ENCODE measurements at regions not wholly inside any gene's neighbourhood (a gene's known extent, or its start where the extent isn't known, plus 50 kb on each side); places are given as distances from the start of the nearest gene placed in this dataset.
"Not testable (repeated sequence)": the region's sequence is repeated elsewhere in the genome, so short reads cannot be mapped to it uniquely, and the experiment has no call there.

DNA sequence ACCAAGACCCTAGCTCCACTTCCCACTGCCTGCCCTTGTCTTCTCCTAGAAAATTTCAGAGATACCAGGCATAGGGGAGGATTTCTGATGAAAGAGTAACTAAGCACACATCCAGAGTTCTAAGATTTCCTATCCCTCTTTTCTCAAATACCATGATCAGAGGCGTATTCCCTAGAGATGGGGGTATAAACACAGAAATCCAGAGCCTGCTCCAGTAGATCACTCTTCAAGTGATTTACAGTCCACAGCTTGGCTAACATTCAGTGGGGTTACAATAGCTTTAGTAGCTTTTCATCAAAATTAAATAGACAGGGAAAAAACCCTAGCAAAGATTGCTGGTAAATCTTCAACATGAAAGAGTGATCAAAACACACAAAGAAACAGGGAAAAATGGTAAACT is 800.7 kb upstream of the GRM7 start:
- Histone ChIP-seq H3K27me3 (no peaks in the 10 kb centered on the region), H3K27ac (no peak overlapping the region), H3K36me3 (no peaks in the 10 kb centered on the region), H3K9me3 (no peaks in the 10 kb centered on the region), H3K4me1 (no peaks in the 10 kb centered on the region), H3K4me3 (no peak overlapping the region)
- no peak for TF ChIP-seq POLR2A (IDR thresholded peaks at IDR 0.05)
- DNase-seq (ENCODE audit: low spot score in 2 of 2), result no peak
- intact Hi-C loops (cut with DNase I; ENCODE audit: low total_unique reads), result no loop called here

DNA sequence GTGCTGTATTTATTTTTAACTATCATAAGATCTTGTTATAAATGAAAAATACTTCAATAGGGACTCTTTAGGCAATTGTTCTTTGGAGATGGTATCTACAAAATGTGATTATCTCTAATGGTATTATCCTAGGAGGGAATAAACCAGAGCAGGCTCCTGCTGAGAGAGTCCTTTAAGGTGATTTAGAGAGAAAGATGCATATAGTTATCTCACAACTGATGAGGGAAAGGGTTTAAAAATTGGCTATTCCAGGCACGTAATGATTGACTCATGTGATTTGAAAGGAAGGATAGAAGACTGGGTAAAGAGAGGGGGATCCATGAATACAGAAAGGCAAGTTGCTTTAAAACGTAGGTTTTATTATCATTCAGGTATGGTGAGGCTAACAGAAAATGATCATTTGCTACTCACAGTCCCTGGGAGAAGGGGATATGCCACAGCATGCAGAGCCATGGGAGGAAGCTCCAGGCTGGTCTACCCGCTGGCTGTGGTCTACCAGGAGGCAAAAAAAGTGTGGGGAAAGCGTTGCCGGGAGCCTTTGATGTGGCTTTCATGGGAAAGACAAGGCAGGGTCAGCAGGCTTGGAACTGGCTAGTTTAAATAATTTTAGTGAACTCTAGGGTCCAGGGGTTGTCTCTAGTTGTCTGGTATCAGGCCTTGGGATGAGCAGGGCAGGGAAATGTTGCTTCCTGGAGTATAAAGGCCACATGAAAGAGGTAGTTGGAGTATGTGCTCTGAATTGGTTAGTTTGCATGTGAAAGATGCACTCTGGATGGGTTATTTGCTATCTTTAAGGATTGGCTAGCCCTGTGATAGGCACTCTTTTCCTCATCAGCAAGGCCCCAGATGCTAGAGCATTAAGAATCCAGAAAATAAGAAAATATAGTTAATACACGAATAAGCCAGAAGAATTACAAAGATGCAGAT is 798.4 kb upstream of the GRM7 start:
- H3K27ac ChIP-seq, result no peak overlapping the region
- intact Hi-C loops (cut with DNase I; ENCODE audit: low total_unique reads), result no loop called here
- H3K4me1 ChIP-seq, result no peaks in the 10 kb centered on the region
- no peaks in the 10 kb centered on the region for H3K27me3 ChIP-seq
- no peak for DNase-seq (ENCODE audit: low spot score in 2 of 2)
- no peaks in the 10 kb centered on the region for H3K36me3 ChIP-seq
- H3K9me3 ChIP-seq, result no peaks in the 10 kb centered on the region
- H3K4me3 ChIP-seq, result no peak overlapping the region
- no peak for TF ChIP-seq POLR2A (IDR thresholded peaks at IDR 0.05)
- TF ChIP-seq POLR2AphosphoS5 (IDR thresholded peaks at IDR 0.05), result no peak
- TF ChIP-seq, protein P1, sequence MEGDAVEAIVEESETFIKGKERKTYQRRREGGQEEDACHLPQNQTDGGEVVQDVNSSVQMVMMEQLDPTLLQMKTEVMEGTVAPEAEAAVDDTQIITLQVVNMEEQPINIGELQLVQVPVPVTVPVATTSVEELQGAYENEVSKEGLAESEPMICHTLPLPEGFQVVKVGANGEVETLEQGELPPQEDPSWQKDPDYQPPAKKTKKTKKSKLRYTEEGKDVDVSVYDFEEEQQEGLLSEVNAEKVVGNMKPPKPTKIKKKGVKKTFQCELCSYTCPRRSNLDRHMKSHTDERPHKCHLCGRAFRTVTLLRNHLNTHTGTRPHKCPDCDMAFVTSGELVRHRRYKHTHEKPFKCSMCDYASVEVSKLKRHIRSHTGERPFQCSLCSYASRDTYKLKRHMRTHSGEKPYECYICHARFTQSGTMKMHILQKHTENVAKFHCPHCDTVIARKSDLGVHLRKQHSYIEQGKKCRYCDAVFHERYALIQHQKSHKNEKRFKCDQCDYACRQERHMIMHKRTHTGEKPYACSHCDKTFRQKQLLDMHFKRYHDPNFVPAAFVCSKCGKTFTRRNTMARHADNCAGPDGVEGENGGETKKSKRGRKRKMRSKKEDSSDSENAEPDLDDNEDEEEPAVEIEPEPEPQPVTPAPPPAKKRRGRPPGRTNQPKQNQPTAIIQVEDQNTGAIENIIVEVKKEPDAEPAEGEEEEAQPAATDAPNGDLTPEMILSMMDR (IDR thresholded peaks at IDR 0.05), result no peak

DNA sequence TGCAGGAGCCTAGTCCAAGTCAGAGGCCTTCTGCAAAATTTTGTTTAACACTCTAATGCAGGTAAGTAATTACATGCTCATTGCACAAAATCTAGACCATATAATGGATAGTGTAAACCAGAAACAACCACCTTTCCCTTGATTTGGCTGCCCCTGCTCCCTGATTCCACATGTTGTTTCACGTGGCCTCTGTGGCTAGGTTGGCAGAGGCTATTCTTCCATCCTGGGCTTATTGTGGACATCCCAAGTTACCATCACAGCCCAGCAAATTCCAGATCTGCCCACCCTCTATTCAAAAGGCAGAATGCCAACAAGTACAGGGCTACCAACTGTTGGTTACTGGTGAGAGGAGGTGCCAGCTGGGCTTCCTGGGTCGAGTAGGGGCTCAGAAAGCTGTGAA is 794.5 kb upstream of the GRM7 start:
- no peak for DNase-seq (ENCODE audit: low spot score in 2 of 2)
- H3K4me1 ChIP-seq, result no peaks in the 10 kb centered on the region
- no peaks in the 10 kb centered on the region for H3K36me3 ChIP-seq
- H3K27me3 ChIP-seq, result no peaks in the 10 kb centered on the region
- no peak overlapping the region for H3K4me3 ChIP-seq
- TF ChIP-seq POLR2AphosphoS5 (IDR thresholded peaks at IDR 0.05), result no peak
- TF ChIP-seq POLR2A (IDR thresholded peaks at IDR 0.05), result no peak
- TF ChIP-seq, protein P1 (IDR thresholded peaks at IDR 0.05), result no peak
- H3K27ac ChIP-seq, result no peak overlapping the region
- intact Hi-C loops (cut with DNase I; ENCODE audit: low total_unique reads), result no loop called here
- no peaks in the 10 kb centered on the region for H3K9me3 ChIP-seq

DNA sequence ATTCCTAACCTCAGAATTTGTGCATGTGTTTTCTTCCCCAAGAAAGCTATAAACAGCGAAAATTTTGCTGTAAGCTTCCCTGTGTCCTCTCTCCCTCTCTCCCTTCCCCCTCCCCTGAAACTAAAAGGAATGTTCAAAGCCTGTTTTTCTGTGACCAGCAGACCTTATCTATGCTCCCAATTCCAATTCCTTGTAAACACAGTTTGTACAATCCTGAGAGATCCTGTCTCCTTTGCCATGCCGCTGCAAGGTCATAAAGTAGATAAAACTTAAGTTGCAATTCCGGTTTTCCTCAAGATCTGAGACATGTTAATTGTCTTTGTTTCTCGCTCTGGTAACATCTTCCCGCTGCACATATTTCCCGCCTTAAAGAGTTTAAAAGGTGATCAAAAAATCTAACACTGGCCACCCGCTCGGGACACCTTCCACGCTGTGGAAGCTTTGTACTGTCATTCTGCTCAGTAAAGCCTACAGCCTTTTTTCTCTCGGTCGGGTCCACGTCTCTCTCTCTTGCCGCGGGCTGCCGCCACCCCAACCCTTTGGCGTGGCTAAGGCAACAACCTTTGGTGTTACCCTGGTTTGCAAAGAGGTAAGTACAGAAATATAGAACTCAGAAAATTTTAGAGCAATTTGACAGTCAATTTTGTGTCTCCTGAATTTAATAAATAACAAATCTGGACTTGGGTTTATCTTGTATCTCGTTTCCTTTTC is 793.9 kb upstream of the GRM7 start:
- H3K9me3 ChIP-seq; H3K36me3 ChIP-seq; H3K27ac ChIP-seq; intact Hi-C loops (cut with DNase I; ENCODE audit: low total_unique reads); H3K4me1 ChIP-seq; H3K4me3 ChIP-seq; DNase-seq (ENCODE audit: low spot score in 2 of 2); H3K27me3 ChIP-seq: not testable (repeated sequence)

DNA sequence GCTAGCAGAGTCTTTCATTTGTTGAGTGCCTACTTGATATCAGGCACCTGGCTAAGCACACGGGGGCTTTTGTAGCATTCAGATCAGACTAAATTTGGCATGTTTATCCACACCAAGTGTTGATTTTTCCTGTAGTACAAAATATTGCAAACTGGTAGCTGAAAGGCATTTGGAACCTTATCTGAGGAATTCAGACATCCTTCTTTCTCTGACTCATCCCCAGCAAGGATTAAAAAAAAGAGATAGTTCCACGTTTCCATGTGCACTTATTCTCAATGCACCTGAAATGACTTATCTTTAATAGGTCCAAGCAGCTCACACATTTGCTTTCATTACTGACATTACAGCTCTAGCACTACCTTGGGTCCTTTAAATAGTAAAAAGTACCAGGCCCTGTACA is 786.0 kb upstream of the GRM7 start:
- H3K27me3 ChIP-seq, result no peaks in the 10 kb centered on the region
- no peaks in the 10 kb centered on the region for H3K9me3 ChIP-seq
- no peaks in the 10 kb centered on the region for H3K36me3 ChIP-seq
- intact Hi-C loops (cut with DNase I; ENCODE audit: low total_unique reads), result no loop called here
- no peaks in the 10 kb centered on the region for H3K4me1 ChIP-seq
- no peak for DNase-seq (ENCODE audit: low spot score in 2 of 2)
- no peak overlapping the region for H3K4me3 ChIP-seq
- TF ChIP-seq, protein P1 (IDR thresholded peaks at IDR 0.05), result no peak
- TF ChIP-seq POLR2AphosphoS5 (IDR thresholded peaks at IDR 0.05) (no peak), POLR2A (IDR thresholded peaks at IDR 0.05) (no peak)
- no peak overlapping the region for H3K27ac ChIP-seq

DNA sequence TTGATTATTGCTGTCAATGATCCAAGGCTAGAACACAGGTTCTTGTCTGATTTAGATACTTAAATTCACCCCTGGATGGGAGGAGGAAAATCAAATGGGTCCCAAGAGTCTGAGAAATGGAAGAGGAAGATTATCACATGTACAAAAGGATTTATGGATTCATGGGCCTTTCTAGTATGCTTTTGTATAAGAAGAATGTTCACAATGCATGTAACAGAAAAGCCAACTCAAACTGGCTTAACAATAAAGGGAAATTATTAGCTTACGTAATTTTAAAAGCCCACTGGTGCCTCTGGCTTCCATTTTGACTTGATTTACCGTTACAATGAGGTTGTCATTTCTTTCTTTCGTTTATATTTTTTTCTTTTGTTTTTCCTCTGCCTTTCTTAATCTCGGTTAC is 782.5 kb upstream of the GRM7 start:
- DNase-seq (ENCODE audit: low spot score in 2 of 2), result no peak
- intact Hi-C loops (cut with DNase I; ENCODE audit: low total_unique reads), result no loop called here
- TF ChIP-seq POLR2AphosphoS5 (IDR thresholded peaks at IDR 0.05) (no peak), POLR2A (IDR thresholded peaks at IDR 0.05) (no peak)
- TF ChIP-seq, protein P1 (IDR thresholded peaks at IDR 0.05), result no peak
- Histone ChIP-seq H3K36me3 (no peaks in the 10 kb centered on the region), H3K4me3 (no peak overlapping the region), H3K27me3 (no peaks in the 10 kb centered on the region), H3K9me3 (no peaks in the 10 kb centered on the region), H3K4me1 (no peaks in the 10 kb centered on the region), H3K27ac (no peak overlapping the region)
